ENCODE measurements at regions not wholly inside any gene's neighbourhood (a gene's known extent, or its start where the extent isn't known, plus 50 kb on each side); places are given as distances from the start of the nearest gene placed in this dataset.

DNA sequence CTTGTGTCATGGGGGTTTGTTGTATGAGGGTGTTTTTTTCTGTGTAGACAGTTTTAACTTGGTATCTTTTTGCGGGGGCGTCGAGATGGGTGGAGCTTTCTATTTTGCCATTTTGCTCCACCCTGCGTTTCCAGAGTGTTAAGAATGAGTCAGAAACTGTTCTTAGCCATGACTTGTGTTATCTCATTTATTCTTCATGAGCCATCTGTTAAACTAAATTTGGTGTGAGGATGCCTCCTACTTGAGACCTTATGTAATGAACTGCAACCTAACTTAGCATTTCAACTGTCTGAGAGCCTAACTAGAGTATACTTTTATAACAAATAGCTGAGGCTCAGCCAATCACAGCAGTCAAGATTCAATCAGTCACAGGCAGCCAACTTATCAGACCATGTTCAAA lies 1873.5 kb downstream of the NCAM2 start:
- no peak for DNase-seq (ENCODE audit: low read depth in 1 of 2, low spot score in 1 of 2)
- CTCF ChIA-PET: no interaction called here
- POLR2A ChIA-PET: no interaction called here
- no peak overlapping the region for H3K27ac ChIP-seq
- H3K4me1 ChIP-seq: no peaks in the 10 kb centered on the region
- no peak overlapping the region for H3K4me2 ChIP-seq
- no peak overlapping the region for H3K4me3 ChIP-seq
- no peak for ATAC-seq
- WGBS (ENCODE audit: missing lambda C conversion rate): 23% methylated on average over 4 of the region's 4 CpGs
- no peaks in the 10 kb centered on the region for H3K9me3 ChIP-seq
- no peak for FAIRE-seq
- no peak for TF ChIP-seq MAFK (IDR thresholded peaks at IDR 0.05; ENCODE audit: partially characterized antibody)
- no peak for TF ChIP-seq NFE2L2 (conservative IDR thresholded peaks at IDR 0.05; ENCODE audit: low read length)
- no peak for TF ChIP-seq RFX5 (IDR thresholded peaks at IDR 0.05)
- TF ChIP-seq FOSL2 (IDR thresholded peaks at IDR 0.05): no peak
- no peak for TF ChIP-seq FOSL2 (CRISPR knock-in tag; IDR thresholded peaks at IDR 0.05)

DNA sequence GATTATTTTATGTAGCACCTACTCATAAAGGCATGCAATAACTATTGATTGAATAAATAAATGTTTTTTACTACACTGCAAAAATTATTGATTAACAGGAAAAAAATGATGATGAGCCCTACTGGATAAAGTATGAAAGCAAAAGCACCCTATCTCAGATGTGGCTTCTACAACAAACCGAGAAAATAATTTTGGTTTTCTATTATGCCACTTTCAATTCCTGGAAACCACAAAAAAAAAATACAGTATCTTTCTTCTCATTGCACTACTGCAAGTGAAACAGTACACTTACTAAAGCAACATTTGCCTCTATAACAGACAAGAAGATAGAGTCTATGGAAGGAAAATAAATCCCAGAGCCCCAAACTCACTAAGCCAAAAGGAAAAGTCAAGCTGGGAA lies 1882.4 kb downstream of the NCAM2 start:
- Histone ChIP-seq H3K4me2 (no peak overlapping the region), H3K27ac (no peak overlapping the region), H3K9me3 (no peaks in the 10 kb centered on the region), H3K4me1 (no peaks in the 10 kb centered on the region), H3K4me3 (no peak overlapping the region)
- POLR2A ChIA-PET: no interaction called here
- WGBS (ENCODE audit: missing lambda C conversion rate): 5% methylated on average over 1 of the region's 1 CpG
- ATAC-seq: no peak
- CTCF ChIA-PET: no interaction called here
- TF ChIP-seq FOSB (CRISPR knock-in tag; IDR thresholded peaks at IDR 0.05): no peak
- TF ChIP-seq RAD21 (conservative IDR thresholded peaks at IDR 0.05 in 1 of 2, IDR thresholded peaks at IDR 0.05 in 1 of 2): no peak
- no peak for TF ChIP-seq MAFK (IDR thresholded peaks at IDR 0.05; ENCODE audit: partially characterized antibody)
- TF ChIP-seq MYC (IDR thresholded peaks at IDR 0.05; ENCODE audit: borderline replicate concordance, low read length): no peak
- TF ChIP-seq MAZ (IDR thresholded peaks at IDR 0.05; ENCODE audit: borderline replicate concordance, low read depth, low read length): no peak
- TF ChIP-seq, protein P1, sequence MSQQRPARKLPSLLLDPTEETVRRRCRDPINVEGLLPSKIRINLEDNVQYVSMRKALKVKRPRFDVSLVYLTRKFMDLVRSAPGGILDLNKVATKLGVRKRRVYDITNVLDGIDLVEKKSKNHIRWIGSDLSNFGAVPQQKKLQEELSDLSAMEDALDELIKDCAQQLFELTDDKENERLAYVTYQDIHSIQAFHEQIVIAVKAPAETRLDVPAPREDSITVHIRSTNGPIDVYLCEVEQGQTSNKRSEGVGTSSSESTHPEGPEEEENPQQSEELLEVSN (IDR thresholded peaks at IDR 0.05; ENCODE audit: borderline replicate concordance, low read depth): no peak
- TF ChIP-seq POLR2AphosphoS2 (conservative IDR thresholded peaks at IDR 0.05; ENCODE audit: low read length): no peak
- no peak for DNase-seq (ENCODE audit: low read depth in 1 of 2, low spot score in 1 of 2)
- FAIRE-seq: no peak

DNA sequence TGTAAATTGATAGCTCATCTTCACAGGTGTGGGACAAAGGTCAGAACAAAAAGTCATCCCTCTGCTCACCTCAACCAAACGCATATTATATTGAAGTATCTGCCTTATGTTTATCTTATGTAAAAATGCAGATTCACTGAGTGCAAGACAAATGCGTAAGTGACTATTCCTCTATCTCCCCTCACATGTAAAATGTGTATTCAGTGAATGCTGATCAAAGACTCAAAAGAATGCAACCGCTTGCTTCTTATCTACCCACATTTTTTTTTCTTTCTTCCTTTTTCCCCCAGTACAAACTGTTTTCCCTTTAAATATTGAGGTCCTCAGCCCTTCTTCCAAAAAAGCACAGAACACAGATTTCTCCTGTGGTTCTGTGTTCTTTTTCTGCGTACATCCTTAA lies 1882.9 kb downstream of the NCAM2 start:
- no peak for TF ChIP-seq TFCP2L1 (CRISPR knock-in tag; IDR thresholded peaks at IDR 0.05)
- no peak for TF ChIP-seq FOSL2 (IDR thresholded peaks at IDR 0.05)
- TF ChIP-seq FOSL2 (CRISPR knock-in tag; IDR thresholded peaks at IDR 0.05): no peak
- no peak for TF ChIP-seq MYC (IDR thresholded peaks at IDR 0.05; ENCODE audit: borderline replicate concordance, low read length)
- TF ChIP-seq FOSB (CRISPR knock-in tag; IDR thresholded peaks at IDR 0.05): no peak
- no peak for TF ChIP-seq CBX8 (IDR thresholded peaks at IDR 0.05)
- TF ChIP-seq, protein P2, sequence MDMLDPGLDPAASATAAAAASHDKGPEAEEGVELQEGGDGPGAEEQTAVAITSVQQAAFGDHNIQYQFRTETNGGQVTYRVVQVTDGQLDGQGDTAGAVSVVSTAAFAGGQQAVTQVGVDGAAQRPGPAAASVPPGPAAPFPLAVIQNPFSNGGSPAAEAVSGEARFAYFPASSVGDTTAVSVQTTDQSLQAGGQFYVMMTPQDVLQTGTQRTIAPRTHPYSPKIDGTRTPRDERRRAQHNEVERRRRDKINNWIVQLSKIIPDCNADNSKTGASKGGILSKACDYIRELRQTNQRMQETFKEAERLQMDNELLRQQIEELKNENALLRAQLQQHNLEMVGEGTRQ (IDR thresholded peaks at IDR 0.05): no peak
- TF ChIP-seq, protein P3, sequence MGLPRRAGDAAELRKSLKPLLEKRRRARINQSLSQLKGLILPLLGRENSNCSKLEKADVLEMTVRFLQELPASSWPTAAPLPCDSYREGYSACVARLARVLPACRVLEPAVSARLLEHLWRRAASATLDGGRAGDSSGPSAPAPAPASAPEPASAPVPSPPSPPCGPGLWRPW (IDR thresholded peaks at IDR 0.05): no peak
- no peak for TF ChIP-seq NFE2L2 (conservative IDR thresholded peaks at IDR 0.05; ENCODE audit: low read length)
- TF ChIP-seq EP300 (IDR thresholded peaks at IDR 0.05): no peak
- TF ChIP-seq ZFP36 (IDR thresholded peaks at IDR 0.05; ENCODE audit: borderline replicate concordance, partially characterized antibody): no peak
- no peak for TF ChIP-seq ZC3H11A (IDR thresholded peaks at IDR 0.05)
- TF ChIP-seq, protein P1 (IDR thresholded peaks at IDR 0.05; ENCODE audit: borderline replicate concordance, low read depth): no peak
- TF ChIP-seq RAD21 (conservative IDR thresholded peaks at IDR 0.05 in 1 of 2, IDR thresholded peaks at IDR 0.05 in 1 of 2): no peak
- no peak for TF ChIP-seq RARB (CRISPR knock-in tag; IDR thresholded peaks at IDR 0.05)
- 2% methylated on average over 4 of the region's 4 CpGs for WGBS (ENCODE audit: missing lambda C conversion rate)
- no peak overlapping the region for H3K4me3 ChIP-seq
- DNase-seq (ENCODE audit: low read depth in 1 of 2, low spot score in 1 of 2) (no peak), FAIRE-seq (no peak), ATAC-seq (no peak)
- CTCF ChIA-PET: no interaction called here
- POLR2A ChIA-PET: no interaction called here
- H3K4me2 ChIP-seq: no peak overlapping the region
- H3K9me3 ChIP-seq: no peaks in the 10 kb centered on the region
- no peak overlapping the region for H3K27ac ChIP-seq
- no peaks in the 10 kb centered on the region for H3K4me1 ChIP-seq

DNA sequence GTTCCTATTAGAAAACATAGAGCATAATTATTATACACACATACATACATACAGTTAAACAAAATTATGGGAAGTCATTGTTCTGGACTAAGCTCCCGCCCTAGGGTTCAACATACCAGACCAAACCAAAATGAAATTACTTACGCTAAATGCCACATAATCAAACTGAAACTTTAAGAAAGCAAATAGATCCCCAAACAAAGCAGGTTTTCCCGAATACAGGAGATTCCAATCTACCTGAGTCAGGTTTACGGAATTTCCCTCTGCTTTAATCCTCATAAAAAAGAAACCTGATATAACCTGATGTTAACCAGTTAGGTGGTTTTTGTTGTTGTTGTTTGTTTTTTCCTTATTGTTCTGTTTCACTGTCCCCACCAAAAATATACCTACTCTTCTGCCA lies 1886.9 kb downstream of the NCAM2 start:
- CTCF ChIA-PET: no interaction called here
- WGBS (ENCODE audit: missing lambda C conversion rate): 1% methylated on average over 4 of the region's 4 CpGs
- Histone ChIP-seq H3K4me3 (no peak overlapping the region), H3K9me3 (no peaks in the 10 kb centered on the region), H3K27ac (no peak overlapping the region), H3K4me2 (no peak overlapping the region), H3K4me1 (no peaks in the 10 kb centered on the region)
- FAIRE-seq (no peak), ATAC-seq (no peak), DNase-seq (ENCODE audit: low read depth in 1 of 2, low spot score in 1 of 2) (no peak)
- POLR2A ChIA-PET: no interaction called here
- no peak for TF ChIP-seq FOSB (CRISPR knock-in tag; IDR thresholded peaks at IDR 0.05)
- no peak for TF ChIP-seq KDM1A (IDR thresholded peaks at IDR 0.05; ENCODE audit: low read depth)
- no peak for TF ChIP-seq RCOR1 (IDR thresholded peaks at IDR 0.05; ENCODE audit: low read depth, low read length)
- no peak for TF ChIP-seq CBX2 (IDR thresholded peaks at IDR 0.05; ENCODE audit: borderline replicate concordance, low read depth)
- TF ChIP-seq EHMT2 (IDR thresholded peaks at IDR 0.05; ENCODE audit: low read depth): no peak
- TF ChIP-seq MYC (IDR thresholded peaks at IDR 0.05; ENCODE audit: borderline replicate concordance, low read length): no peak
- TF ChIP-seq, protein P4, sequence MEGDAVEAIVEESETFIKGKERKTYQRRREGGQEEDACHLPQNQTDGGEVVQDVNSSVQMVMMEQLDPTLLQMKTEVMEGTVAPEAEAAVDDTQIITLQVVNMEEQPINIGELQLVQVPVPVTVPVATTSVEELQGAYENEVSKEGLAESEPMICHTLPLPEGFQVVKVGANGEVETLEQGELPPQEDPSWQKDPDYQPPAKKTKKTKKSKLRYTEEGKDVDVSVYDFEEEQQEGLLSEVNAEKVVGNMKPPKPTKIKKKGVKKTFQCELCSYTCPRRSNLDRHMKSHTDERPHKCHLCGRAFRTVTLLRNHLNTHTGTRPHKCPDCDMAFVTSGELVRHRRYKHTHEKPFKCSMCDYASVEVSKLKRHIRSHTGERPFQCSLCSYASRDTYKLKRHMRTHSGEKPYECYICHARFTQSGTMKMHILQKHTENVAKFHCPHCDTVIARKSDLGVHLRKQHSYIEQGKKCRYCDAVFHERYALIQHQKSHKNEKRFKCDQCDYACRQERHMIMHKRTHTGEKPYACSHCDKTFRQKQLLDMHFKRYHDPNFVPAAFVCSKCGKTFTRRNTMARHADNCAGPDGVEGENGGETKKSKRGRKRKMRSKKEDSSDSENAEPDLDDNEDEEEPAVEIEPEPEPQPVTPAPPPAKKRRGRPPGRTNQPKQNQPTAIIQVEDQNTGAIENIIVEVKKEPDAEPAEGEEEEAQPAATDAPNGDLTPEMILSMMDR (IDR thresholded peaks at IDR 0.05): no peak
- TF ChIP-seq, protein P3 (IDR thresholded peaks at IDR 0.05): no peak
- TF ChIP-seq TP53 (CRISPR knock-in tag; IDR thresholded peaks at IDR 0.05): no peak
- no peak for TF ChIP-seq HOXB13 (CRISPR knock-in tag; IDR thresholded peaks at IDR 0.05; ENCODE audit: low read depth)
- no peak for TF ChIP-seq MAFK (IDR thresholded peaks at IDR 0.05; ENCODE audit: partially characterized antibody)
- TF ChIP-seq GATA3 (IDR thresholded peaks at IDR 0.05; ENCODE audit: borderline replicate concordance): no peak
